HepG2 (cell line): ENCODE measurements at regions not wholly inside any gene's neighbourhood (a gene's known extent, or its start where the extent isn't known, plus 50 kb on each side); places are given as distances from the start of the nearest gene placed in this dataset.
A peak's percentile ranks its signal among the peaks of the same experiment; 100 is the strongest.

Experiments
- CREB1 ChIP-seq, 2 experiments: fragments of 450-650 bp in 1 of 2; IDR thresholded peaks; 2 replicates each; pipeline ENCODE4 v1.6.1; 2016 to 2017; ENCODE audit warnings: control low read depth in 1 of 2, mild to moderate bottlenecking in 1 of 2, missing compliant biosample characterization in 1 of 2, missing genetic modification characterization in 1 of 2
- ELF1 ChIP-seq: sonication (generic); formaldehyde crosslinking; IDR thresholded peaks from 2 replicates; pipeline ENCODE4 v1.4.0; 2020; ENCODE audit warnings: missing genetic modification reagents
- GLI4 ChIP-seq: sonication (generic); formaldehyde crosslinking; IDR thresholded peaks from 2 replicates; pipeline ENCODE4 v1.5.1; 2020; ENCODE audit warnings: missing genetic modification reagents, mild to moderate bottlenecking, moderate library complexity, borderline replicate concordance
- HMGA1 ChIP-seq: sonication (generic); formaldehyde crosslinking; conservative IDR thresholded peaks from 2 replicates; pipeline ENCODE4 v1.4.0; 2020; ENCODE audit warnings: missing genetic modification reagents
- IRF9 ChIP-seq: sonication (generic); formaldehyde crosslinking; IDR thresholded peaks from 2 replicates; pipeline ENCODE4 v1.8.0; 2022; ENCODE audit warnings: missing genetic modification reagents, mild to moderate bottlenecking, borderline replicate concordance
- JUND ChIP-seq: sonication (generic); formaldehyde crosslinking; IDR thresholded peaks from 2 replicates; pipeline ENCODE4 v1.8.0; 2022; ENCODE audit warnings: mild to moderate bottlenecking, missing genetic modification reagents
- MEIS1 ChIP-seq: sonication (generic); formaldehyde crosslinking; IDR thresholded peaks from 2 replicates; pipeline ENCODE4 v1.9.0; 2021; ENCODE audit warnings: mild to moderate bottlenecking, missing genetic modification reagents, moderate library complexity, borderline replicate concordance
- MEIS2 ChIP-seq: sonication (generic); formaldehyde crosslinking; IDR thresholded peaks from 2 replicates; pipeline ENCODE4 v1.9.0; 2021; ENCODE audit warnings: mild to moderate bottlenecking, missing genetic modification reagents
- NFE2 ChIP-seq: sonication (generic); formaldehyde crosslinking; IDR thresholded peaks from 2 replicates; pipeline ENCODE4 v1.4.0; 2020; ENCODE audit warnings: missing genetic modification reagents
- NR0B2 ChIP-seq: sonication (generic); formaldehyde crosslinking; IDR thresholded peaks from 2 replicates; pipeline ENCODE4 v1.4.0; 2020; ENCODE audit warnings: mild to moderate bottlenecking, missing genetic modification reagents
- TERF1 ChIP-seq: sonication (generic); formaldehyde crosslinking; IDR thresholded peaks from 2 replicates; pipeline ENCODE4 v1.8.0; 2022; ENCODE audit warnings: mild to moderate bottlenecking, missing genetic modification reagents, moderate library complexity
- TRIM24 ChIP-seq: sonication (generic); formaldehyde crosslinking; IDR thresholded peaks from 2 replicates; pipeline ENCODE4 v1.8.0; 2022; ENCODE audit warnings: mild to moderate bottlenecking, missing genetic modification reagents
- ZFP62 ChIP-seq: sonication (generic); formaldehyde crosslinking; IDR thresholded peaks from 2 replicates; pipeline ENCODE4 v1.4.0; 2020; ENCODE audit warnings: missing genetic modification reagents
- ZFP82 ChIP-seq: sonication (generic); formaldehyde crosslinking; IDR thresholded peaks from 2 replicates; pipeline ENCODE4 v1.5.1; 2020; ENCODE audit warnings: mild to moderate bottlenecking, missing genetic modification reagents, borderline replicate concordance
- ZNF17 ChIP-seq: sonication (generic); formaldehyde crosslinking; IDR thresholded peaks from 2 replicates; pipeline ENCODE4 v1.5.0; 2020; ENCODE audit warnings: mild to moderate bottlenecking, missing genetic modification reagents
- ZNF232 ChIP-seq: sonication (generic); formaldehyde crosslinking; IDR thresholded peaks from 2 replicates; pipeline ENCODE4 v1.4.0; 2020; ENCODE audit warnings: missing genetic modification reagents, borderline replicate concordance
- ZNF484 ChIP-seq: sonication (generic); formaldehyde crosslinking; IDR thresholded peaks from 2 replicates; pipeline ENCODE4 v1.5.1; 2020; ENCODE audit warnings: mild to moderate bottlenecking, low read depth, missing genetic modification reagents, borderline replicate concordance
- ZNF510 ChIP-seq: sonication (generic); formaldehyde crosslinking; IDR thresholded peaks from 2 replicates; pipeline ENCODE4 v1.4.0; 2020; ENCODE audit warnings: low read depth, mild to moderate bottlenecking, missing genetic modification reagents
- ZNF564 ChIP-seq: sonication (generic); formaldehyde crosslinking; IDR thresholded peaks from 2 replicates; pipeline ENCODE4 v1.8.1; 2023; ENCODE audit warnings: mild to moderate bottlenecking, missing genetic modification reagents
- ZNF597 ChIP-seq: sonication (generic); formaldehyde crosslinking; IDR thresholded peaks from 2 replicates; pipeline ENCODE4 v1.5.0; 2020; ENCODE audit warnings: missing genetic modification reagents
- ZNF674 ChIP-seq: sonication (generic); formaldehyde crosslinking; IDR thresholded peaks from 2 replicates; pipeline ENCODE4 v1.5.0; 2020; ENCODE audit warnings: low read depth, mild to moderate bottlenecking, missing genetic modification reagents
- ZNF737 ChIP-seq: sonication (generic); formaldehyde crosslinking; IDR thresholded peaks from 2 replicates; pipeline ENCODE4 v1.5.0; 2020; ENCODE audit warnings: missing genetic modification reagents, mild to moderate bottlenecking, borderline replicate concordance
- ZNF782 ChIP-seq: sonication (generic); formaldehyde crosslinking; IDR thresholded peaks from 2 replicates; pipeline ENCODE4 v1.4.0; 2020; ENCODE audit warnings: missing genetic modification reagents, mild to moderate bottlenecking, borderline replicate concordance
- ZUFSP ChIP-seq: sonication (generic); formaldehyde crosslinking; IDR thresholded peaks from 2 replicates; pipeline ENCODE4 v1.9.0; 2021; ENCODE audit warnings: missing genetic modification reagents, mild to moderate bottlenecking, borderline replicate concordance

GRCh38 chr6:26187981-26188635 lies 100.9 kb downstream of the HFE start (continued):
- TF ChIP-seq TRIM24 (no peak), ELF1 (CRISPR knock-in tag) (peak; percentile 14; the same call in 1 of the 2 replicates), NFE2 (CRISPR knock-in tag) (no peak), ZFP82 (CRISPR knock-in tag) (no peak), HMGA1 (CRISPR knock-in tag) (no peak), ZNF17 (CRISPR knock-in tag) (no peak), ZNF510 (0 out of 2 replicates have a peak, but pooled peaks have one; percentile 45), GLI4 (CRISPR knock-in tag) (no peak), ZFP62 (CRISPR knock-in tag) (no peak), NR0B2 (CRISPR knock-in tag) (no peak), MEIS1 (no peak), ZNF737 (CRISPR knock-in tag) (no peak), IRF9 (no peak), CREB1 (IDR thresholded peaks at IDR 0.05) (no peak), CREB1 (CRISPR knock-in tag; IDR thresholded peaks at IDR 0.05) (no peak), ZNF564 (no peak), ZNF232 (CRISPR knock-in tag) (no peak), ZUFSP (CRISPR knock-in tag) (no peak), ZNF782 (no peak), ZNF597 (CRISPR knock-in tag) (no peak), TERF1 (no peak), MEIS2 (CRISPR knock-in tag) (no peak), ZNF674 (CRISPR knock-in tag) (no peak), ZNF484 (no peak), JUND (no peak)
